Activated T-cell treated with anti-CD3 and anti-CD28 coated beads for 1 hour (primary cell): ENCODE measurements at regions not wholly inside any gene's neighbourhood (a gene's known extent, or its start where the extent isn't known, plus 50 kb on each side); places are given as distances from the start of the nearest gene placed in this dataset.

Source experiments
- DNase-seq: peaks from one replicate; pipeline ENCODE4 v3.0.0-alpha.2; 2020; ENCODE audit warnings: low read depth

GRCh38 chr15:69897471-69898237, 200.1 kb downstream of the TLE3 start:
- no peak for DNase-seq

- no peak for DNase-seq
Measured at GRCh38 chr15:69898243-69898642, 199.5 kb downstream of the TLE3 start.

GRCh38 chr15:69902414-69903062, 195.2 kb downstream of the TLE3 start:
- DNase-seq = no peak

GRCh38 chr15:69903470-69904469, 193.9 kb downstream of the TLE3 start:
- DNase-seq = no peak

DNA sequence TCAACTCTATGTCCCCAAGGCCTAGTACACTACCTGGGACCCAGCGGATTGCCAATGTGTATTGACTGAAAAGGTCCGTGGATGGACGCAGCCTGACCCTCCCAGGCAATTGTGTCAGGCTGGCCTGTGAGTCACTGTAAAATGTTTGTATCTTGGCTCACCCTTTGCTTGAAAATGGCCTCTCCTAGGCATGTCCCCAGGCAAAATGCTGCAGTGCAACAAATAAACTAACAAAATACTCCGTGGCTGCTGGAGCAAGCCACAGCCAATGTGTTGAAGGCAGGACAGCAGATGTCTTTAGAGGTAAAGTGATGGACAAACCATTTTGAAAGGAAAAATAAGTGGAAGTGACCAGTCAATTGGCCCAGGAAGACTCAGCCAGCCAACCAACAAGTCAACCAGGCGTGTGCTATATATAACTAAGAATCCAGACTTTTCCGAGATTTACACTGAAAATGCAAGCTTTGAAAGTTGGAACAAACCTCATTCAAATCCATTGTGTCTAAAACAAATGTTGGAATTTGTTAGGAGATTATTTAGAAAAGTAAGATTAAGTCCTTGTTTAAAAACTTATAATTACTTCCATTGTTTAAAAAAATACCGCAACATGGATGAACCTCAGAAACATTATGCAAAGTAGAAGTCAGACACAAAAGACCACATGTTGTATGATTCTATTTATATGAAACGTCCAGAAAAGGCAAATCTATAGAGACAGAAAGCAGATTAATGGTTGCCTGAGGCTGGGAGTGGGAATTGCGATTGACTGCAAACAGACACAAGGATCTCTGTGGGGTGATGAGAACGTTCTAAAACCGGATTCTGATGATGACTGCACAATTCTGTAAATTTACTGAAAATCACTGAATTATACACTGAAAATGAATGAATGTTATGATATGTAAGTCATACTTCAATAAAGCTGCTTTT, 191.2 kb downstream of the TLE3 start:
- no peak for DNase-seq

- DNase-seq = no peak
Measured at GRCh38 chr15:69908060-69908459, 189.7 kb downstream of the TLE3 start.

- no peak for DNase-seq
Measured at GRCh38 chr15:69908590-69909420, 188.9 kb downstream of the TLE3 start.

- DNase-seq = no peak
Measured at GRCh38 chr15:69909719-69910444, 187.8 kb downstream of the TLE3 start.

DNA sequence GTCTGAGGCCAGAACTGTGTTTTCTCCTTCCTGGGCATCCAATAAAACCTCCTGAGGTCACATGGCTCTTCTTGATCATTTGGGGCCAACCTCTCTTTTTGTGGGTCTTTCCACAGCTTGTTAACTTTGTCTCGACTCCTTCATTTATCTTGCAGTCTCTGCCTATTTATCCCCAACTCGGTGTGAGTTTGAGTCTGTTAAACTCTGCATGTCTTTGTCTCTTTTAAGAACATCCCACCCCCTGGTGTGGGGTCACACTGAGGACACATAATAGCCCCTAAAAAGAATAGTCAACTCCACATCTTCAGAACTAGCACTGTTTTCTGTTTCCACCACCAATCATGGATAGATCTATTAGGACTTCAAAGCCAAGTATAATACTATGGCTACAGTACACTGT, 187.2 kb downstream of the TLE3 start:
- DNase-seq = no peak

- no peak for DNase-seq
Measured at GRCh38 chr15:69912116-69912515, 185.6 kb downstream of the TLE3 start.

GRCh38 chr15:69914040-69914439, 183.7 kb downstream of the TLE3 start:
- no peak for DNase-seq

GRCh38 chr15:69914960-69915359, 182.8 kb downstream of the TLE3 start:
- DNase-seq = no peak

DNA sequence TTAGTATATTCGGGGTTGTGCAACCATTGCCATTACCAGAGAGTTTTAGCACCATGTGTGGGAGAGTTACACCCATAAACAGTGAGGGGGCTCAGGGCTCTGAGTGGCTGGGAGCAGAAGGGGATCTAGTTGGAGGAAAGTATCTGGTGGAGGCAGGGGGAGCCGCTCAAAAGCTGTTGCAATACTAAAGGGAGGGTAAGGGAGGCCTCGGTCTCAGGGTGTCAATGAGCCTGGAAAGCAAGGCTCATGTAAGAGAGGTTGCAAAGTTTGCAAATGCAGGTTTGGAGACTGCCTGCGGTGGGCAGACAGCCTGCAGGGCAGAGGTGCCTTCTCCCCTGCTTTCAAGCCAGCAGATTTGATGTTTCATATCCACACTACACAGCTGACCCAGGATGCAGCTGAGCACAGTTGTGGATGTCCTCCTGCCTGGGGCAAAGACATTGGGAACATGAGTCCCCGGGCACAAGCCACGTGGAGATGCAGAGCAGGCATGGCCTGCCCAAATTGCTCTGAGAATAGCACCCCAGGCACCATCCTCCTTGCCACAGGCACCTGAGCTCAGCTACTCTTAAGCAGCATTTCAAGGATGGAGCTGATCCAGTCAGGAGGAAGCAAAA, 181.4 kb downstream of the TLE3 start:
- DNase-seq = no peak

DNA sequence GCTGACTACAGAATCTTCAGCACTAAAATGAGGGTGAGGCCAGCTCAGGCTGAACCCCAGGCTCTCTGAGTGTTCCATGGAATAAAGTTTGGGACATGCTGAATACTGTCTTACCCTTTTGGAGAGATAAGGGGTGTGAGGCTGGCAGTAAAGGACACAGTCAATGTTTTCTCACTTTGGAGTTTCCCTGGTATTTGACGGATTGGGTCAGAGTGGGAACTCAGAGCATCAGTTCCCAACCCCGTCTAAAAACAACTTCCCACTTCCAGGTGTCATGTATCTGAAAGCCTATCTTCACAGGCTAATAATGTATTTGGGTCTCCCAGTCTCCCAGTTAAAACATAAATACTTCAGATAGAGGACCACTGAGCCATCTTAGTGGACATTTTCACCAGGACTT, 180.7 kb downstream of the TLE3 start:
- no peak for DNase-seq

- no peak for DNase-seq
Measured at GRCh38 chr15:69919816-69920215, 177.9 kb downstream of the TLE3 start.

DNA sequence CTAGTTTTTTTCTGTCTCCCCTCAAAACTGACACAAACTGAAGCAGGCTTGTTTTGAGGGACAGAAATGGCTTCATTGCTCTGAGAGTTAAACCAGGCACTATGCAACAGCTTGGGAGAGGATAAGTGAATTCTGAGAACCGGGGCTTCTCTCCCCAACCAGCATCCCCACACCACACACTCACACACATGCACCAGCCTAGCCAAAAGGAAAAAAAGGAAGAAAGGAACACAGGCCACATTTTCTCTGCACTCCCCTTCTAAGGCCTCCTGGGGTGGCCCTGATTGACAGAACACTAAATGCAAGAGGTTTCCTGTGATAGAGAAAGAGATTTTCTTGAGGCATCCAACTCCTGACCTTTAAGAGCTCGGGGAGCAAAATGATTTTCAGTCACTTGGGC, 177.5 kb downstream of the TLE3 start:
- DNase-seq = no peak

DNA sequence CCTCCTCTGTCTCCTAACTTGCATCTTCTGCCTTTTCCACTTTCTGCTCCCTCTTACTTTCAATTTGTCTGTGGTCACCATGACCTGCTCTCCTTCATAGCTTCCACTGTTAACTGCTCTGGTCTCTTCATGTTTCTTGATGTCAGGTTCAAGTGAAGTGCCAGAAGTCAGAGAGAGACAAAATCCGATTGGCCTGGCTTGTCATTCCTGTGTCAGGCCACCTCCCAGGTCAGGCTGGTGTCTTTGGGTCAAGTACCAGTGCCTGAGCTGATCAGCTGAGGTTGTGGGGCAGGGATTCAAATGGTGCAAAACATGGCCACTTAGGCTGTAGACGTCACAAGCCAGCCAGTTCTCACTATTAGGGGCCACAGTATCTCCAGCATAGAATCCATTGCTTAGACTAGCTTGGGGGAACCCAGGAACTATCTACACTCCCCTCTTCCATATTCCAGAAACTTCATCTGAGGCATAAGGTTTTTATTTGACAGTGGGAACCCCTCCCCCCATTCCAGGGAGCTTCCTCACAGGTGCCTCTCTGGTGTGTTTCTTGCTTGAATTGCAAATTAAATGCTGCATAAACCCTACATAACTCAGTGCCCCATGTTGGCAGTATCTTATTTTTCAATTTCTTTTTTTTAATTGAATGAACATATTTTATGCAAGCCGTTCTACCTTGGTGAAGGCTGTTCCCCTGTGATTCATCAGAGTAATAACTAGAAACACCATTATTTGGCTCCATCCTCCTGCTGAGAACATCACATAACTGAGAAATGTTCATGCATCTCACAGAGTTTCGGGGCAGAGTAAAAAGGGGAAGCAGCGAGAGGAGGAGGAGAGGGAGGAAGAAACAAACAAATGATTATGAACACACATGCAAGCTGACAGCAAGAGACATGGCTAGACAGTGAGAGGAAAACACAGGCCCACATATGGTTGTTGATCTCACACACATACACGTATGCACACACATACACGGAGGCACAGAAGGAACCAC, 175.8 kb downstream of the TLE3 start:
- DNase-seq = no peak

DNA sequence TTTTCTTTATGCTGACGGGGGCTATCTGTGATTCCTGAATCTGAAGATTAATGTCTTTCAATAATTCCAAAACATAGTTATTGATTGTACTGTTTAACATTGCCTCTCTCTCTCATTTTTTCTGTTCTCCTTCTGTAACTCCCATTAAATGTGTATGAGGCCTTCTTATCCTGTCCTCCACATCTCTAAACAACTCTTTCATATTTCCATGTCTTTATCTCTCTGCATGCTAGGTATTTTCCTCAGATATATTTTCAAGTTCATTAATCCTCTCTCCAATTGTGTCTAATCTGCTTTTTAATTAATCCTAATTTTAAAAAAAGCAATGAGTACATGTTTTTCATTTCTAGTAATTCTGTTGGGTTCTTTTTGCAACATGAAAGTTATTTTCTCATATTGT, 173.2 kb downstream of the TLE3 start:
- no peak for DNase-seq
